ENCODE measurements at regions not wholly inside any gene's neighbourhood (a gene's known extent, or its start where the extent isn't known, plus 50 kb on each side); places are given as distances from the start of the nearest gene placed in this dataset.

DNA sequence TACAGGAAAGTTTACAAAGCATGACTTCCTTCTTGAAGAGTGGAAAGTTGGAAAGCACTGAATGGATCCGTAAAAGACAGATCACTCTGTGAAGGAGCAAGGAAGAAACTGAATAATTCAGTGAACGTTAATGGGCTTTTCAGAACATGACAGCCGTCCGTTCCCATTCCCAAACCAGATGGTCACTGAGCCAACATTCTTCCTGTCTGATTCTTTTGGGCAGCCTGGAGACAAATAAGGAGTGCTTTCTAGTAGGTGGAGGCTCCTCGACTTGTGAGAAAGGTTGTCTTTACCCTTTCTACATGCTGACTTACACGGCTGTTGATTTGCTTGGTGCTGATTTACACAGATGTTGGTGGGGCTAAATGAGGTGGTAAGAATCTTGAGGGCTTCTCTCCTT is 51.0 kb upstream of the PAPPA start:
- Histone ChIP-seq H3K9me3 (no peaks in the 10 kb centered on the region), H3K27me3 (replicated peaks; ENCODE audit: insufficient read depth) (no peaks in the 10 kb centered on the region), H3K27ac (no peak overlapping the region), H3K36me3 (no peaks in the 10 kb centered on the region), H3K4me1 (replicated peaks) (no peaks in the 10 kb centered on the region), H3K4me3 (no peak overlapping the region)
- intact Hi-C loops (cut with DNase I) = no loop called here
- 74% methylated on average over 6 of the region's 6 CpGs for WGBS
- DNase-seq (ENCODE audit: low spot score) = no peak
- no peak for TF ChIP-seq POLR2A (IDR thresholded peaks at IDR 0.05)
- TF ChIP-seq, protein P1, sequence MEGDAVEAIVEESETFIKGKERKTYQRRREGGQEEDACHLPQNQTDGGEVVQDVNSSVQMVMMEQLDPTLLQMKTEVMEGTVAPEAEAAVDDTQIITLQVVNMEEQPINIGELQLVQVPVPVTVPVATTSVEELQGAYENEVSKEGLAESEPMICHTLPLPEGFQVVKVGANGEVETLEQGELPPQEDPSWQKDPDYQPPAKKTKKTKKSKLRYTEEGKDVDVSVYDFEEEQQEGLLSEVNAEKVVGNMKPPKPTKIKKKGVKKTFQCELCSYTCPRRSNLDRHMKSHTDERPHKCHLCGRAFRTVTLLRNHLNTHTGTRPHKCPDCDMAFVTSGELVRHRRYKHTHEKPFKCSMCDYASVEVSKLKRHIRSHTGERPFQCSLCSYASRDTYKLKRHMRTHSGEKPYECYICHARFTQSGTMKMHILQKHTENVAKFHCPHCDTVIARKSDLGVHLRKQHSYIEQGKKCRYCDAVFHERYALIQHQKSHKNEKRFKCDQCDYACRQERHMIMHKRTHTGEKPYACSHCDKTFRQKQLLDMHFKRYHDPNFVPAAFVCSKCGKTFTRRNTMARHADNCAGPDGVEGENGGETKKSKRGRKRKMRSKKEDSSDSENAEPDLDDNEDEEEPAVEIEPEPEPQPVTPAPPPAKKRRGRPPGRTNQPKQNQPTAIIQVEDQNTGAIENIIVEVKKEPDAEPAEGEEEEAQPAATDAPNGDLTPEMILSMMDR (IDR thresholded peaks at IDR 0.05) = no peak
- TF ChIP-seq POLR2AphosphoS5 (IDR thresholded peaks at IDR 0.05) = no peak

Small RNA genes lying in the stretch of these regions (small RNA-seq; reads per million reads assigned to genes)
- 0 reads per million in 2 donors for gene RF00004

Data from prostate gland (tissue), 2 donors.